Kidney (tissue), 13 donors: ENCODE measurements at regions not wholly inside any gene's neighbourhood (a gene's known extent, or its start where the extent isn't known, plus 50 kb on each side); places are given as distances from the start of the nearest gene placed in this dataset.
A peak's percentile ranks its signal among the peaks of the same experiment; 100 is the strongest.

Experiments
- DNase-seq, 5 donors: peaks; one replicate each; pipeline ENCODE4 v3.0.0-alpha.2; 2013 to 2020
- FAIRE-seq: peaks from 2 replicates; lab custom pipeline; 2012; peaks lifted over from hg19 to GRCh38; lab: Jason Lieb, UNC
- H3K27ac ChIP-seq, 2 donors: one replicate each; pipeline ENCODE4 v1.7.0; 2013; ENCODE audit warnings: low read depth in 2 of 2, low read length in 2 of 2, inconsistent platforms in 1 of 2
- H3K27me3 ChIP-seq: one replicate; pipeline ENCODE4 v1.7.1; 2013; ENCODE audit warnings: low read length, inconsistent platforms; ENCODE audit not compliant: control insufficient read depth, insufficient read depth
- H3K36me3 ChIP-seq, 3 donors: one replicate each; pipeline versions ENCODE4 v1.7.0 to v1.7.1; 2013; ENCODE audit warnings: low read length in 3 of 3, control low read depth in 1 of 3, inconsistent platforms in 1 of 3; ENCODE audit not compliant: insufficient read depth in 3 of 3, control insufficient read depth in 2 of 3
- H3K4me1 ChIP-seq, 3 donors: one replicate each; pipeline versions ENCODE4 v1.7.0 to v1.7.1; 2013; ENCODE audit warnings: low read length in 3 of 3, inconsistent platforms in 1 of 3, low read depth in 1 of 3; ENCODE audit not compliant: control insufficient read depth in 2 of 3, insufficient read depth in 2 of 3
- H3K4me3 ChIP-seq, 3 donors: one replicate each; pipeline versions ENCODE4 v1.7.0 to v1.8.1; 2013; ENCODE audit warnings: low read length in 3 of 3, control low read depth in 1 of 3, inconsistent platforms in 1 of 3
- H3K9ac ChIP-seq, 3 donors: one replicate each; pipeline versions ENCODE4 v1.7.0 to v1.7.1; 2013; ENCODE audit warnings: low read length in 3 of 3, control low read depth in 1 of 3, inconsistent platforms in 1 of 3
- H3K9me3 ChIP-seq, 3 donors: one replicate each; pipeline versions ENCODE4 v1.7.0 to v1.7.1; 2013; ENCODE audit warnings: low read length in 3 of 3, control low read depth in 1 of 3, inconsistent platforms in 1 of 3; ENCODE audit not compliant: control insufficient read depth in 2 of 3, insufficient read depth in 1 of 3
- intact Hi-C: fragments of 100-400 bp; cut with DNase I; formaldehyde crosslinking; loops from one replicate; pipeline ENCODE4 v1.11.1; 2022
- TF ChIP-seq, protein P1 (sequence below): IDR thresholded peaks from 3 replicates; pipeline ENCODE4 v1.5.1; 2012; ENCODE audit warnings: mild to moderate bottlenecking, moderate library complexity, borderline replicate concordance; ENCODE audit not compliant: insufficient read depth; ENCODE audit errors: extremely low read depth
- donor health status: control.
- donor health status: control.
- donor health status: control.
- donor health status: control.
- donor health status: control.
- donor health status: DM: yes; HTN: yes; CAD: no.
- donor health status: Normal renal cell carcinoma (clear cell type).

DNA sequence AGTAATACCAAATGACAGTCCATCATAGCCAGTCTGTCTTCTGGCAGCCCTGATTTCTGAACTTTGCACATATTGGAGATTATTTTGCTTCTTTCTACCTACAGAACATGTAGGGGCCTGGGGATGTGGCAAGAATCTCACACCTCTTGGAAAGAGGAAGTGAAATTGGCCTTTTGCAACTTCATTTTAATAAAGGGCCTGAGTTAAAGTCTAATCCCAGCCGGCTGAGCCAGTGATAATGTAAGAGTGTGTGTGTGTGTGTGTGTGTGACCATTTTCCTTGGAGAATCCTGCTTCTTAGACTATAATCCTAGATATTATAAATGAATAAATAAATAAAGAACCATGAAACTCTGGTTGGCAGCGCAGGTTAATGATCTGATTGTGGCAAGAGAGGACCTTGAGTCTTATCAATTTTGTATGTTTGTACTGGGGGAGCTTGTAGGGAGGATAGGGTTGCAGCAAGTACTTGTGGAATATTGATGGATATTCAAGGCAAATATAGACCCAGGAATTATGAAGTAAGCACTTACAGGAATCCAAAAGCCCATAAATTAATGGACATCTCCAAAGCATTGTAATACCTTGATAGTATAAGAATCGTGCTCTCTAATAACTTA lies 233.2 kb upstream of the AMIGO2 start:
- DNase-seq: peak in 1 of 5 donors; percentile 12
- H3K9me3 ChIP-seq: no peaks in the 10 kb centered on the region
- no peaks in the 10 kb centered on the region for H3K4me1 ChIP-seq
- H3K4me3 ChIP-seq: no peak overlapping the region
- no peak overlapping the region for H3K27ac ChIP-seq
- no peaks in the 10 kb centered on the region for H3K27me3 ChIP-seq
- TF ChIP-seq, protein P1, sequence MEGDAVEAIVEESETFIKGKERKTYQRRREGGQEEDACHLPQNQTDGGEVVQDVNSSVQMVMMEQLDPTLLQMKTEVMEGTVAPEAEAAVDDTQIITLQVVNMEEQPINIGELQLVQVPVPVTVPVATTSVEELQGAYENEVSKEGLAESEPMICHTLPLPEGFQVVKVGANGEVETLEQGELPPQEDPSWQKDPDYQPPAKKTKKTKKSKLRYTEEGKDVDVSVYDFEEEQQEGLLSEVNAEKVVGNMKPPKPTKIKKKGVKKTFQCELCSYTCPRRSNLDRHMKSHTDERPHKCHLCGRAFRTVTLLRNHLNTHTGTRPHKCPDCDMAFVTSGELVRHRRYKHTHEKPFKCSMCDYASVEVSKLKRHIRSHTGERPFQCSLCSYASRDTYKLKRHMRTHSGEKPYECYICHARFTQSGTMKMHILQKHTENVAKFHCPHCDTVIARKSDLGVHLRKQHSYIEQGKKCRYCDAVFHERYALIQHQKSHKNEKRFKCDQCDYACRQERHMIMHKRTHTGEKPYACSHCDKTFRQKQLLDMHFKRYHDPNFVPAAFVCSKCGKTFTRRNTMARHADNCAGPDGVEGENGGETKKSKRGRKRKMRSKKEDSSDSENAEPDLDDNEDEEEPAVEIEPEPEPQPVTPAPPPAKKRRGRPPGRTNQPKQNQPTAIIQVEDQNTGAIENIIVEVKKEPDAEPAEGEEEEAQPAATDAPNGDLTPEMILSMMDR: no peak
- FAIRE-seq: no peak
- no peaks in the 10 kb centered on the region for H3K36me3 ChIP-seq
- no peak overlapping the region for H3K9ac ChIP-seq
- intact Hi-C loops: no loop called here

DNA sequence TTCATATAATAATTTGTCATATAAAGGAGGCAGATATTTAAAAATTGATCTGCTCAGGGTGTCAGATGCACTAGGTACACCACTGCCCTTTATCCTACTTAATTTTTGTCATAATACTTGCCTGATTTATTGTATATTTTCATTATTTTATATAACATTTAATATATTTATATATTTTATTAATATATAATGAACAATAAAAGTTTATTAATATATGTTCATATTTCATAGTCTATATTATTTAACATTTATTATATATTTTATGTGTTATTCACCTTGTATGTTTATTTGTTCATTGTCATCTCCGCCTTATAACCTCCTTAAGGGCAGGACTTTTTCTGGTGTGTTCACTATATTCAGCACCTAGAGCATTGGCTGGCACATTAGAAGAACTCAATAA lies 232.4 kb upstream of the AMIGO2 start:
- no peak overlapping the region for H3K4me3 ChIP-seq
- FAIRE-seq (peak; percentile 83), DNase-seq (no peak)
- H3K4me1 ChIP-seq: no peaks in the 10 kb centered on the region
- no peak overlapping the region for H3K27ac ChIP-seq
- intact Hi-C loops: no loop called here
- TF ChIP-seq, protein P1: no peak
- H3K9me3 ChIP-seq: no peaks in the 10 kb centered on the region
- no peak overlapping the region for H3K9ac ChIP-seq
- H3K36me3 ChIP-seq: no peaks in the 10 kb centered on the region
- H3K27me3 ChIP-seq: no peaks in the 10 kb centered on the region

DNA sequence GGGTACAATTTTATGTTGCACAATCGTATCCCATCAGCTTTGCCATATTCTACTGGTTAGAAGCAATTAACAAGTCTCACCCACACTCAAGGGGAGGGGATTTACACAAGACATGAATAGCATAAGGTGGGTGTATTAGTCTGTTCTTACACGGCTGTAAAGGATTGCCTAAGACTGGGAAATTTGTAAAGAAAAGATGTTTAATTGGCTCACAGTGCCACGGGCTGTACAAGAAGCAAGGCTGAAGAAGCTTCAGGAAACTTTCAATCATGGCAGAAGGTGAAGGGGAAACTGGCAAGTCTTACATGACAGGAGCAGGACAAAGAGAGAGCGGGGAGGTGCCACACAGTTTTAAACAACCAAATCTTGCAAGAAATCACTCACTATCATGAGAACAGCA lies 231.8 kb upstream of the AMIGO2 start:
- H3K36me3 ChIP-seq: no peaks in the 10 kb centered on the region
- DNase-seq: no peak
- no peaks in the 10 kb centered on the region for H3K4me1 ChIP-seq
- H3K9me3 ChIP-seq: no peaks in the 10 kb centered on the region
- TF ChIP-seq, protein P1: no peak
- H3K27ac ChIP-seq: no peak overlapping the region
- no peak for FAIRE-seq
- no peak overlapping the region for H3K9ac ChIP-seq
- intact Hi-C loops: no loop called here
- H3K4me3 ChIP-seq: no peak overlapping the region
- no peaks in the 10 kb centered on the region for H3K27me3 ChIP-seq

DNA sequence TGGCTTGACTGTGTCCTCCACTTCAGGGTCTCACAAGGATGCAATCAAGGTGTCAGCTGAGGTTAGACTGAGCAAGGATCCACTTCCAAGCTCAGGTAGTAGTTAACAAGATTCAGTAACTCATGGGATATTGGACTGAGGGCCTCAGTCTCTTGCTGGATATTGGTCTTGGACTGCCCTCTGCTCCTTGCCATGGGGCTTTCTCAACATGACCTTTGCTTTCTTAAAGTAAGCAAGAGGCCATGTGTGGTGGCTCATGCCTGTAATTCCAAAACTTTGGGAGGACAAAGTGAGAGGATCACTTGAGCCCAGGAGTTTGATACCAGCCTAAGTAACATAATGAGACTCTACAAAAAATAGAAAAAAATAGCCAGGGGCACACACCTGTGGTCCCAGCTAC lies 231.3 kb upstream of the AMIGO2 start:
- no peak overlapping the region for H3K4me3 ChIP-seq
- DNase-seq (no peak), FAIRE-seq (no peak)
- H3K9me3 ChIP-seq: no peaks in the 10 kb centered on the region
- intact Hi-C loops: no loop called here
- no peaks in the 10 kb centered on the region for H3K36me3 ChIP-seq
- TF ChIP-seq, protein P1: no peak
- H3K9ac ChIP-seq: no peak overlapping the region
- H3K4me1 ChIP-seq: no peaks in the 10 kb centered on the region
- H3K27me3 ChIP-seq: no peaks in the 10 kb centered on the region
- H3K27ac ChIP-seq: no peak overlapping the region
